ENCODE measurements at regions not wholly inside any gene's neighbourhood (a gene's known extent, or its start where the extent isn't known, plus 50 kb on each side); places are given as distances from the start of the nearest gene placed in this dataset.

DNA sequence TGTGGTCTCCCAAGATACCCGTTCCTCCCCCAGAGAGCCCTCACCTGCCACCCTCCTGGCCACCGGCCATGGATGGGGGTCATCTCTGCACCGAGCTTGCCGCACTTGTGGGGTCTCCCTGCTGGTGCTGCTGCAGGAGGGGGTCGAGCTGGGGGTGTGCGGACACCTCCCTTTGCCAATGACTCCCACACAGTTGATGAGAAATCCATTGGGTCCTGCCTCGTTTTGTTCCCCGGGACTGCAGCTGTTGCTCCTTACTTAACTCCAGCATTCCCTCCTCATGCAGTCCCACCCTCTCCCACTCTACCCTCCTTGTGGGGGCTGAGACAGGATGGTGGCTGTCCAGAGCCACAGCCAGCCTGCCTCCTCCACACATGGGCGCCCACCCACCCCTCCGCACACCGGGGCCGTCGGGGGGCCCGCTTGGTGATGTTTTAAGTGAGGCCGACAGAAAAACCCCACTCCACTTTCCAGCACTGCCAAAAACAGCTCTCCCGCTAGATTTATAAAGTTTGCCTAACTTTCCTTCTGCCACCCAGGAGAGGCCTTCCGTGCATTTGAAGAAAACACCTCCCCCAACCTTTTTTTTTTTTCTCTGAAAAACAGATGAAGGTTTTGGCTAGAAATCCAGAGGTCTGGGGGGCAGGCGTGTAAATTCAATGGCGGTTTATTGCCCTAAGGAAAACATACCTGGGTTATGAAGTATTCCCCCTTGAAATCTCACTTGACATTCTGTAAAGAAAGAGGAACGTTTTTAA lies 53.5 kb upstream of the APCDD1L start:
- no peak for DNase-seq
- intact Hi-C loops (cut with DNase I) = no loop called here
- ATAC-seq = peak in 1 of 2 donors; percentile 28

DNA sequence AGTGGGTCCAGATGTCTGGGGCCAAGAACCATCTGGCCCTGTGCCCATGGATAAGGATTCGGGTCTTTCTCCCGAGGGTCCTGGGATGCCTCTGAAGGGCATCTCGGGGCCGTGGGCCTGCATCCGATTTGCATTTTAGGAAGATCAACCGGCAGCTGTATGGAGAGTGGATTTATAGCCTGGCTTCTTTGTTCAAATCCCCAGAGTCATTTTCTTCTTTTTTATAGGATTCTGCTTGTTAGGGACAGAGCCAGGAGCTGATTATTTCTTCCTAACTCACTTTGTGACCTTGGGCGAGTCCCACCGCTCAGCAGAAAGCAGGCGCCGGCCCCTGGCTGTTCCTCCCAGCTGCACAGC lies 52.9 kb upstream of the APCDD1L start:
- ATAC-seq = no peak
- intact Hi-C loops (cut with DNase I) = no loop called here
- DNase-seq = no peak

DNA sequence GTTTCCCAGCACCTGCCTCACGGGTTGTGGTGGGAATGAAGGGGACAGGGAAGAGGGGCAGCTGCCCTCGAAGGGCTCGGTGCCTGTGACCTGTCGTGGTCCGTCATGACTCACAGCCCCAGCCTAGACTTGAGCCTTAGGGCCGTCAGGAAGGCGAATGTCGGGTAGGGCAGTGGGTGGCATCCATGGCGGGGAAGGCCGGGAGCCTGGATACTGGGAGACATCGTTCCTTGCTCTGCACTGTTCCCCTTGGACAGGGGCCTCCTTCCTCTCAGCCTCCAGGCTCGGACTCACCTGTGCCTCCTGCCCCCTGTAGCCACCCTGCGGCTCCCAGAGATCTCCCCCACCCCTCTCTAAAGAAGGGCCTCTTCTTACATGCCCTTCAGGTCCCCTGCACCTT lies 52.2 kb upstream of the APCDD1L start:
- intact Hi-C loops (cut with DNase I) = no loop called here
- ATAC-seq = no peak
- DNase-seq = no peak

GRCh38 chr20:58566981-58567380 lies 51.8 kb upstream of the APCDD1L start:
- intact Hi-C loops (cut with DNase I) = no loop called here
- DNase-seq = no peak
- ATAC-seq = no peak

- intact Hi-C loops (cut with DNase I) = no loop called here
Observed at GRCh38 chr20:58565461-58566175, 50.4 kb upstream of the APCDD1L start.

More at GRCh38 chr20:58565461-58566175, 50.4 kb upstream of the APCDD1L start:
- no peak for DNase-seq
- no peak for ATAC-seq

Data from left cardiac atrium (tissue), 4 donors.